ENCODE measurements at regions not wholly inside any gene's neighbourhood (a gene's known extent, or its start where the extent isn't known, plus 50 kb on each side); places are given as distances from the start of the nearest gene placed in this dataset.

DNA sequence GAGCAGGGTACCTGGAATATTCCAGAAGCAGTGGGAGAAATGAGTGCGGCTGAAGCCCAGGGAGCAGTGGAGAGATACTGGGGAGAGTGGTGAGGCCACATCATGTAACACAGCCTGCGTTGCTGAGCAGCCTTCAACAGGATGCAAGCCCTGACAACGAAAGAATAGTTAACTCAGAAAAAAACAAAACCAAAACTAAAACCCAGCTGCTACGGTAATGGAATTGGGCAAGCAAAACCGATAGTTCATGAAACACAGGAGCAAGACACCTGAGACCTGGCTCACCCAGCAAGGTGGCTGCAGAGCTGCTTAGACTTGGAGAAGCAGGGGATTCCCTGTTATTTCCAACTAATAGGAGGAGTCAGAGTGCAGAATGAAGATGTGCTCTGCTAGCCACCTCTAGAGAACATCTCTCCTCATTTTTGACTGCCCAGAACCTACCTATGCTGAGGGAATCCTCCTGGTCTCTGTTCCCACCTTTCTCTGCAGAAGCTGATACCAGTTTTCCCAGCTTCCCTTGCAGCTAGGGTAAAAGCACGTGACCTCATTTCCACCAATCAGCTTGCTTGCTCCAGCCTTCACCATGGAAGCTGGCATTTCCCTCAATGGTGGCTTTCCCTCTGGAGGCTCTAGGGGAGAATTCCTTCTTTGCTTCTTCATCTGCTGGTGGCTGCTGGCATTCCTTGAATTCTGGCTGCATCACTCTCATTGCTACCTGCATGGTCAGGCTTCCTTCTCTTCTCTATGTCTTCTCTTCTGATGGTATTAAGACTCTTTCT is 59.4 kb upstream of the XYLT1 start:
- peak; percentile 3 for DNase-seq

DNA sequence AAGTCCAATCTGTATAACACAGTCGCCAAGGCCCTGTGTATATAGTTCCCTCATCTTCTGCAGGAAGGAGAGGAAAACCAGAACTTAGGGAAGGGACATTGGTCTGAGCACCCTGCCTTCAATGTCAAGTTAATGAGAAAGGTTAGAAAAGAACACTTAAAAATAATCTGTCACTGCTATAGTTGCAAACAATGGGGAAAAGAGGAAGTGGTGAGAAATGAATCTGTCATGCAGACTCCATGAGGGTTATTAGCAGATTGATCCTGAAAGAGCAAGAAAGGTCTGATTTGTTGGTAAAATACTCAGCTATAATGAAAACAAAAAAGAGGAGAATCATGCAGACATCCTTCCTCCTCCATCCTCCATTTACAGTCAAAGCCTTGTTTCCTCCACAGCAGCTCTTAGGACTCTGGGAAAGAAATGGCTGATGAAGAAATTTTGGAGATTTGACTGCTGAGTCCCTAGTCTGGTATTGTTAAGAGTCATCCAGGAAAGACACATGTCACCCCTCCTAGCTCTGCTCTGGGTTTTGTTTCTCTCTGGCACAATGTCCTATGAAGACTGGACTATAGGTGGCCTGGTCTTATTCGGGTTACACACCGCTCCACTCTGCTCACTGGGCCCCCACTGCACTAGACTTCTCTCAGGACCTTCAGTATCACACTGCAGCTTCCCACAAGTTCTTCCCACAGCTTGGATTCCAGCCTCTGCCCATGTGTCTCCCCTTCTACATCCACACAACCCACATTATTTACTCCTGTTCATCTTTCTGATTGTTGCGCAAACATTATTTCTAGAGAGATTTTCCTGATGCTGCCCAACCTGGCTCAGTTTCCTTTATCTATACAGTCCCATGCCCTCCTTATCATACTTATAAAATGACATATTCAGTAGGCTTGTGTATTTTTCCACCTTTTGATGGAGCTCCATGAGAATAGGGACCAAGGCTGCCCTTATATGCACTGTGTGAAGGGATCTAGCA is 56.5 kb upstream of the XYLT1 start:
- DNase-seq = no peak

DNA sequence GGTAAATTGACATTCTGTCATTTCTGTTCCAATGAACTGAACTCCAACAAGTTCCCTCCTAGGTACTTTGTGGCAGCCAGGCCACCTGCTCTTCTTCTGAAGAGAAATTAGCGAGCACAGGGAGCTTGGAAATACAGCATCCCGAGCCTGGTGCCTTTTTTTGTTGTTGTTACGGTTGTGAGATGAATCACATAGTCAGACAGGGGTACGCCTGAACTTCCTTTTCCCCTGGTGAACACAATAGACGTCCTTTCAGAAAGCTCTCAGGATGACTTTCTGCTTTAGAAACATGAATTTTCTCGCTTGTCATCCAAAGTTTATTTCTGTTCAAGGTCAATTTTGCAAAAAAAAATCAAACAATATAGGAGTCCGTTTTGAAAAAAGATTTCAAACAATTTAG is 53.9 kb upstream of the XYLT1 start:
- DNase-seq = no peak

DNA sequence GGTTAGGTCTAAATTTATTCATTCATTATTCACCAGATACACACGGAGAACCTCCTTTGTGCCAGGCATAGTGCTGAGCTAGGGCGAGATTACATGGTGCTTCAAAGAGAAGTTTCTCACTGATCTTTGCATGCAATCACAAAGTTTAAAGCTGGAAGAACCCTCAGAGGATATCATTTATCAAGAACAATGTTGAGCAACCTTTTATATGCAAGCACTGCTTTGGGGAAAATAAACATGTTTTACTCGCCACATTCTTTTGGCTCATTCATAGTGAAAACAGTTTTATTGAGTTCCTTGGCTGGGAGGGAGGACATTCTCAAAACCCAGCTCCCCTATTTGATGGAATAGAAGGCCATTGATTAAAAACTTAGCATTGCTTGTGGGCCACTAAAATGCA is 49.8 kb upstream of the XYLT1 start:
- no peak for DNase-seq

Data from activated CD4-positive, alpha-beta T cell treated with anti-CD3 and anti-CD28 coated beads, Interleukin-2, amount 50 U/mL, for 1 hour (primary cell).